ENCODE measurements at regions not wholly inside any gene's neighbourhood (a gene's known extent, or its start where the extent isn't known, plus 50 kb on each side); places are given as distances from the start of the nearest gene placed in this dataset.

DNA sequence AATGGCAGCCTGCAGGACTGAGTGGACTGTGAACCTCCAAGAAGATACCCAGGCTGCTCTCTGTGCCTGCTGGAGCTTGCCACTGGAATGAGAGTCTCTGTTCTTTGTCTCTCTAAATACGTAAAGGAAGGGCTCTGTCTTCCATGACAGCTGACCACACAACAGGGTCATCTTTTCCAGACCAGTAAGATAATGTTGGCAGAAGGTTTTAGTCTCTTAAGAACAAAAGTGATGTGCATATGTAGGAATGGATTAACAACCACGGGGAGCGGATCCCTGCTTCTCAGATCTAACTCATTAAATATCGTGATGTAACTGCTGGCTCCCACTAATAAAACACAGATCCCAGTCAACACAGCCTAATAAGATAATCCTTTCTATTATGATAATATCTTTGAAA is 67.5 kb downstream of the MAP10 start:
- DNase-seq (ENCODE audit: low read depth): no peak
- no peak overlapping the region for H3K4me3 ChIP-seq (ENCODE audit: low read depth, low read length)
- TF ChIP-seq, protein P1, sequence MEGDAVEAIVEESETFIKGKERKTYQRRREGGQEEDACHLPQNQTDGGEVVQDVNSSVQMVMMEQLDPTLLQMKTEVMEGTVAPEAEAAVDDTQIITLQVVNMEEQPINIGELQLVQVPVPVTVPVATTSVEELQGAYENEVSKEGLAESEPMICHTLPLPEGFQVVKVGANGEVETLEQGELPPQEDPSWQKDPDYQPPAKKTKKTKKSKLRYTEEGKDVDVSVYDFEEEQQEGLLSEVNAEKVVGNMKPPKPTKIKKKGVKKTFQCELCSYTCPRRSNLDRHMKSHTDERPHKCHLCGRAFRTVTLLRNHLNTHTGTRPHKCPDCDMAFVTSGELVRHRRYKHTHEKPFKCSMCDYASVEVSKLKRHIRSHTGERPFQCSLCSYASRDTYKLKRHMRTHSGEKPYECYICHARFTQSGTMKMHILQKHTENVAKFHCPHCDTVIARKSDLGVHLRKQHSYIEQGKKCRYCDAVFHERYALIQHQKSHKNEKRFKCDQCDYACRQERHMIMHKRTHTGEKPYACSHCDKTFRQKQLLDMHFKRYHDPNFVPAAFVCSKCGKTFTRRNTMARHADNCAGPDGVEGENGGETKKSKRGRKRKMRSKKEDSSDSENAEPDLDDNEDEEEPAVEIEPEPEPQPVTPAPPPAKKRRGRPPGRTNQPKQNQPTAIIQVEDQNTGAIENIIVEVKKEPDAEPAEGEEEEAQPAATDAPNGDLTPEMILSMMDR (conservative IDR thresholded peaks at IDR 0.05; ENCODE audit: low read depth, low read length): no peak

DNA sequence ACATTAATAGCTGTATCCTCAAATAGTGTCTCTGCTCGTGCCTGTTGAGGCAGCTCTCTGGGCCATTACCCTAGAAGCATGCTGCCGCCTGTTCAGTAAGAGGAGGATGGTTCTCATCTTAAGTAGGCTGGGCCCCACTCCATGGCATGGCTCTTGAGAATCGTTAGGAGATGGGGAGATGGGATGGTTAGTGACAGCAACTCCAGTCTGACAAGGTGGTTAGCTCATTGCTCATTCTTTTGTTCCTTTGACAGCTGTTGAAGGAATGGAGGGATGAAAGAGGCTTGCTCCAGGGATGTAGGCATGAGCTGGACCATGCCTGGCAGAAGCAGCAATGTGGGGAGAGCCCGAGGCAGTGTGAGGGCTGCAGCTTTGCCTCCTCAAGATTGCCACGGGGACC is 68.2 kb downstream of the MAP10 start:
- TF ChIP-seq, protein P1 (conservative IDR thresholded peaks at IDR 0.05; ENCODE audit: low read depth, low read length): no peak
- DNase-seq (ENCODE audit: low read depth): no peak
- no peak overlapping the region for H3K4me3 ChIP-seq (ENCODE audit: low read depth, low read length)

DNA sequence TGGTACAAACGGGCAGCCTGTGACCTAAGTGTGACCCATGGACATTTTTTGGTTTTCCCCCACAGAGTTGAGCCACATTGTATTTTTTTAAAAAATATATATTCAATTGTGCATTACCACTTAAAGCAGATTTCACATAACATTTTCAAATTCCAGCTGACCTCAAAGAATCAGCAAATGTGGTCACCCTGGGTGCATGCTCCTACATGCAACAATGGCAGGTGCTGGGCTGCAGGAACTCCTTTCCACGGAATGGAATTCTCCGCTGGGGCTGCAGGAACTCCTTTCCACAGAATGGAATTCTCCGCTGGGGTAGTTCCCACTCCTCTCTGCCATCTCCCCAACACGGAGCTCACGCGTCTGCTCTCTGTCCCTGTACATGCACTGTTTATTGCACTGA is 68.7 kb downstream of the MAP10 start:
- no peak overlapping the region for H3K4me3 ChIP-seq (ENCODE audit: low read depth, low read length)
- TF ChIP-seq, protein P1 (conservative IDR thresholded peaks at IDR 0.05; ENCODE audit: low read depth, low read length): no peak
- peak; percentile 37 for DNase-seq (ENCODE audit: low read depth)

DNA sequence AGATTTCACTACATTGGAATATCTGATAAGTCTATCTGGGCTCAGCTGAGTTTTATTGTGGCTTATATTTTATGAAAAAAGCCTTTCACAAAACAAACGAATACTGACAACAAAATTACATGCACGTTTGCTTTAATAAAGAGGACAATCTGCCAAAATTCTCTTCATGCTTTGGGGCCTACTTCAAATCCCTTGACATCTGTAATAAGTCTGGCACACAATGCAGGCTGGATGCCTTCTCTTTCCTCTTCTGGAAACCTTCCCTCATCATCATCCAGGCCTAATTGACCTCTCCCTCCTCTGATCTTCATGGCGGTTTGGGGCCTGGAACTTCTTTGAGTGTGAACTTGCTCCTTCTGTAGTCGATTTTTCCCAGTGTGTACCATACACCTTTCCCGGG is 70.3 kb downstream of the MAP10 start:
- no peak overlapping the region for H3K4me3 ChIP-seq (ENCODE audit: low read depth, low read length)
- TF ChIP-seq, protein P1 (conservative IDR thresholded peaks at IDR 0.05; ENCODE audit: low read depth, low read length): no peak
- no peak for DNase-seq (ENCODE audit: low read depth)

DNA sequence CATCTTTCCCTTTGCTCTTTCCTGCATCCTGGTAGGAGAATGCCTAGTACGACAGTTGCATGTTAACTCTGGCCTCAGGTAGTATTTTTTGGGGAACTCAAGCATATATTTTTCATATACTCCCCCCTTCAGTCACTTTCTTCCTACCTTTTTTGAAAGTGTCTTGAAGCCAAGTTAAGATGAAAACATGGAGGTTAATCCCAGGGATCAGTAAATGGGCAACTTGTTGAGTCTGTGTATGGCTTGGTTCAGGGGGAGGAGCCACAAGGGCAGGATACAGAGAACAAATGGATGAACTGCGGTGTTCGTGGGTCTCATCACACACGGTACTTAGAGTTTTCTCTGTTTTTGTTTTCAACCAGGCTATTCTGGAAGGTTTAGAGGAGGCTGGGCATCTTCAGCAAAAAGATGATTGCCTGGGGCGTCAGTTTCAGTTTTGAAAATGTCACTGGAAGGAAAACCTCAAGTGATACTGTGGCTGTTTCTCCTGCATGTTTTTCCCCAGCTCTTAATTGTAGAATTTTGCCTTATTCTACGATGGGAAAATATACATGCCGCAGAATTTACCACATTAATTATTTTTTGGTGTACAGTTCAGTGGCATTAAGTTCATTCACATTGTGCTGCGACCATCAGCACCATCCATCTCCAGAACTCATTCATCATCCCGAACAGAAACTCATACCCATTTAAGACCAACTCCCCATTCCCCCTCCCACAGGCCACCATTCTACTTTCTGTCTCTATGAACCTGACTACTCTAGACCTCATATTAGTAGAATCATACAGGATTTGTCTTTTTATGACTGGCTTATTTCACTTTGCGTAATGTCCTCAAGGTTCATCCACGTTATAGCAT is 71.5 kb downstream of the MAP10 start:
- DNase-seq (ENCODE audit: low read depth): no peak
- TF ChIP-seq, protein P1 (conservative IDR thresholded peaks at IDR 0.05; ENCODE audit: low read depth, low read length): no peak

DNA sequence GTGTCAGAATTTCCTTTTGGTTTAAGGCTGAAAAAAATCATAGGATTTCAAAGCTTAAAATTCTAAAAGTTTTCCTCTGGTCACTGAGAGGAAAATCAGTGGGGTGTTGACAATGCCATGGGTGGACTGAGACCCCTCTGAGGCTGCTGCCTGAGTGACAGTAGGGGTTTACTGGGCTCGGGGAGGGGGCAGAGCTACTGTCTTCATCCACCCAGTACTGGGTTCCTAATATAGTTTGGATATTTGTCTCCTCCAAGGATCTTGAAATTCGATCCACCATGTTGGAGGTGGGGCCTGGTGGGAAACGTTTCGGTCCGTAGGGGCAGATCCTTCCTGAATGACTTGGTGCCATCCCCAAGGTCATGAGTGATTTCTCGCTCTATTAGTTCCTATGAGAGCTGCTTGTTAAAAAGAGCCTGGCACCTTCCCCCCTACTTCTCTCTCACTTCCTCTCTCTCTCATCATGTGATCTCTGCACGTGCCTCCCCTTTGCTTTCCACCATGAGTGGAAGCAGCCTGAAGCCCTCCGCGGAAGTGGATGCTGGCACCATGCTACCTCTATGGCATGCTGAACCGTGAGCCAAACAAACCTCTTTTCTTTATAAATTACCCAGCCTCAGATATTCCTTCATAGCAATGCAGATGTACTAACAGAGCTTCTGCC is 72.3 kb downstream of the MAP10 start:
- H3K4me3 ChIP-seq (ENCODE audit: low read depth, low read length): no peak overlapping the region
- TF ChIP-seq, protein P1 (conservative IDR thresholded peaks at IDR 0.05; ENCODE audit: low read depth, low read length): no peak
- no peak for DNase-seq (ENCODE audit: low read depth)

More for the DNA sequence above, 71.5 kb downstream of the MAP10 start:
- no peak overlapping the region for H3K4me3 ChIP-seq (ENCODE audit: low read depth, low read length)

Data from choroid plexus epithelial cell (primary cell).